Fibroblast of mammary gland (primary cell): ENCODE measurements at regions not wholly inside any gene's neighbourhood (a gene's known extent, or its start where the extent isn't known, plus 50 kb on each side); places are given as distances from the start of the nearest gene placed in this dataset.
A peak's percentile ranks its signal among the peaks of the same experiment; 100 is the strongest.

ENCODE experiments used
- DNase-seq: peaks from one replicate; pipeline ENCODE4 v3.0.0-alpha.2; 2010; ENCODE audit warnings: low read depth
- H3K4me3 ChIP-seq: 2 replicates; pipeline ENCODE4 v1.5.1; 2011; ENCODE audit warnings: low read depth, mild to moderate bottlenecking, low read length, moderate library complexity; ENCODE audit not compliant: control insufficient read depth
- CTCF ChIP-seq: conservative IDR thresholded peaks from 2 replicates; pipeline ENCODE4 v1.5.1; 2011; ENCODE audit warnings: low read depth, low read length, inconsistent platforms; ENCODE audit not compliant: control insufficient read depth, insufficient read depth

DNA sequence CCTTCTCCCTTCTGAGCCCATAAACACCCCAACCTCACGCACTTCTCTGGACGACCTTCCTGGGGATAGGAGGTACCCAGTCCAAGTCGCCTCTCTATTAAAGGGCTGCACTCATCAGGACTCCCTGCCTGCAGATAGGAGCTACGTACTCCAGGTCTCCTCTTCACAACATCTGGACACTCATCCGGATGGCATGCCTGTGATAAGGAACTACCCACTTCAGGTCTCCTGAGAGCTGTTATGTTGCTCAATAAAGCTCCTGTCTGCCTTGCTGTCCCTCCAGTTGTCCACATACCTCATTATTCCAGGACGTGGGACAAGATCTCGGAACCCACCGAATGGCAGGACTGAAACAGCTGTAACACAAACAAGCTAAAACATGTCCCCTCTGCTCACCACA, 548.0 kb downstream of the TBC1D32 start:
- H3K4me3 ChIP-seq, result no peak overlapping the region
- no peak for TF ChIP-seq CTCF
- DNase-seq, result no peak

GRCh38 chr6:120785459-120786086, 548.7 kb downstream of the TBC1D32 start:
- no peak overlapping the region for H3K4me3 ChIP-seq
- no peak for TF ChIP-seq CTCF
- DNase-seq, result no peak

DNA sequence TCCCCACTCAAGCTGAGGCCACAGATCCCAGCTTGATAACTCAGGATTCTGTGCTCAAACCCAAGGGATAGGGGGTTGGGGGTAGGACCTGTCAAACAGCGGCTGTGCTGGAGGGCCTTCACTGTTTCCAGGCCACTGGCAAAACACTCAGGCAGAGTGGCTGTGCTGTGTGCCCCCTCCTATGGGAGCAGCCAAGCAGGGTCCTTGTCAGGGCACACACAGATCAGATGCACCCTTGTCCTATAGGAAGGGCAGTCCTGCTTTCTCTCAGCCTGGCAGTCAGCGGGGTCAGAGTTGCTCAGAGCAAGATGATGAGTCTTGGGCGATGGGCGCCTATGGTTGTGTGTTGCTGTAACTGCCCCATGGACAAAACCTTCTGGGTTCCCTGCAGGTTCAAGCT, 554.8 kb downstream of the TBC1D32 start:
- no peak for TF ChIP-seq CTCF
- H3K4me3 ChIP-seq, result no peak overlapping the region
- no peak for DNase-seq

DNA sequence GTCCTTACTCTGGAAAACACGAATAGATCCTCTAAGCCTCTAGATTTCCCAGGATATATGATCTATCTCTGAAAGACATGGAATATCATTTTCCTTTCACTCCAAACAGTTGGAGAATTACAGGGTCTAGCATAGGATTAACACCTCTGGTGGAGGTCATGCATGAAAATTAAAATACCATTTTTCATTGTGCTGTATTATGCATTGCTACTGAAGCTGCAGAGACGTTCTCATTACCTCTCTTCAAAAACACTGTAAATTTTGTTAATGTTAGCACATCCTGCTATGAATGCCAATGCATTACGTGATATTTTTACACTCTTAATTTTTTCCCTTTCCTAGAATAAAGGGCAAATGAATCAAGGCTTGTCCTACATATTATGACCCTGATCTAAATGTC, 558.6 kb downstream of the TBC1D32 start:
- H3K4me3 ChIP-seq, result no peak overlapping the region
- TF ChIP-seq CTCF, result no peak
- DNase-seq, result no peak

DNA sequence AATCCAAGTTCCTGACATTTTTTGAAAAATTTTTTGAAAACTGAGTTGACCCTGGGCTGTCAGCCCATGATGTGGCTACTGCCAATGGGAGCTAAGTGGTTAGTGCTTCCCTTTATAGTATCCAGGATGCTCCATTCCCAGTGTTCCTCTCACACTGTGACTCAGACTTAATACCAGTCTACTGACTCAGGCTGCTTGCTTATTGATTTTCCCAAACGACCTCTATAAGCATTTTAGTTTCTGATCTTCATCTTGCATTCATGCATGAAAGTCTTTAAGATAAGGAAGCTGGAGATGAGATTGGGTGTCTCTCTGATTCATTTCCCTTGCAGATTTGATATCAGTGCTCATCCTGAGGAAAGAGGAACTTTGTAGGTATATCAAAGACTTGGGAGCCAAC, 560.0 kb downstream of the TBC1D32 start:
- H3K4me3 ChIP-seq, result no peak overlapping the region
- no peak for TF ChIP-seq CTCF
- peak; percentile 25 for DNase-seq

DNA sequence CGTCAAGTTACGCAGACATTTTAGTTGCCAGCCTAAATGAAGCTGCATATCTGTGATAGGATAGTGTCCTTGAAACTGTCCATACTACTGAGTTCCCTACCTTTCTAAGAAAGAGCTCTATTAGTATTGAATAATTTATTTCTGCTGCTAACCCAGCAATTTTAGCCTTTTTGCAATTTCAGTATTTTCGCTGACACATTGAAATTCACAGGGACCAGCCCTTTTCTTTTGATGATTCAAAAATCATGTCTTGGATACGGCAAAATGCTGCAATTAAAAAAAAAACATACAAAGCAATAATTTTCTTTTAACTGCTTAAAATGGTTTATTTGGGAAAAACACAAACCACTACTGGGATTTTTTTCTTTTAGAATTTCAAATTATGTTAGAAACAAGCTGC, 563.3 kb downstream of the TBC1D32 start:
- no peak overlapping the region for H3K4me3 ChIP-seq
- TF ChIP-seq CTCF, result no peak
- no peak for DNase-seq

GRCh38 chr6:120764312-120764711, 570.0 kb downstream of the TBC1D32 start:
- no peak for TF ChIP-seq CTCF
- no peak for DNase-seq
- no peak overlapping the region for H3K4me3 ChIP-seq
